Left ventricle myocardium superior (tissue), 1 donor: ENCODE measurements at regions not wholly inside any gene's neighbourhood (a gene's known extent, or its start where the extent isn't known, plus 50 kb on each side); places are given as distances from the start of the nearest gene placed in this dataset.

Source experiments
- ATAC-seq: fragments of 200-7000 bp; cut with Tn5 transposase; one replicate; pipeline ENCODE4 v1.9.1; 2020; ENCODE audit warnings: mild to moderate bottlenecking, moderate library complexity
- DNase-seq: peaks from one replicate; pipeline ENCODE4 v3.0.0-alpha.2; 2020
- intact Hi-C: fragments of 100-400 bp; cut with micrococcal nuclease; formaldehyde crosslinking; loops from one replicate; pipeline ENCODE4 v1.11.0; 2022
- donor health status: DM: no; HTN: yes; CAD: no; lungs with severe emphysema.

GRCh38 chr6:92371211-92372208 is 1047.8 kb downstream of the EPHA7 start:
- no peak for DNase-seq
- intact Hi-C loops = no loop called here
- ATAC-seq = no peak

GRCh38 chr6:92369309-92369708 is 1050.0 kb downstream of the EPHA7 start:
- intact Hi-C loops = no loop called here
- no peak for ATAC-seq
- DNase-seq = no peak

- DNase-seq (no peak), ATAC-seq (no peak)
- intact Hi-C loops = no loop called here
These were observed 1054.3 kb downstream of the EPHA7 start for GRCh38 chr6:92364948-92365541.

- no peak for ATAC-seq
- no peak for DNase-seq
- intact Hi-C loops = no loop called here
These were observed 1056.2 kb downstream of the EPHA7 start for GRCh38 chr6:92363111-92363510.

- intact Hi-C loops = no loop called here
- no peak for DNase-seq
- no peak for ATAC-seq
These were observed 1057.0 kb downstream of the EPHA7 start for GRCh38 chr6:92362404-92362803.

GRCh38 chr6:92361990-92362389 is 1057.4 kb downstream of the EPHA7 start:
- intact Hi-C loops = no loop called here
- DNase-seq = no peak
- no peak for ATAC-seq

GRCh38 chr6:92354270-92354829 is 1065.0 kb downstream of the EPHA7 start:
- ATAC-seq = no peak
- intact Hi-C loops = no loop called here
- DNase-seq = no peak

- no peak for ATAC-seq
- no peak for DNase-seq
These were observed 1067.2 kb downstream of the EPHA7 start for GRCh38 chr6:92352130-92352529.

GRCh38 chr6:92341201-92341600 is 1078.2 kb downstream of the EPHA7 start:
- ATAC-seq (no peak), DNase-seq (no peak)
- intact Hi-C loops = no loop called here

More at GRCh38 chr6:92352130-92352529, 1067.2 kb downstream of the EPHA7 start:
- intact Hi-C loops = no loop called here

- DNase-seq (no peak), ATAC-seq (no peak)
- intact Hi-C loops = no loop called here
These were observed 1079.3 kb downstream of the EPHA7 start for GRCh38 chr6:92339936-92340640.

GRCh38 chr6:92337571-92337970 is 1081.8 kb downstream of the EPHA7 start:
- no peak for DNase-seq
- no peak for ATAC-seq
- intact Hi-C loops = no loop called here

- ATAC-seq = no peak
- intact Hi-C loops = no loop called here
These were observed 1090.0 kb downstream of the EPHA7 start for GRCh38 chr6:92329208-92329847.

GRCh38 chr6:92315312-92315711 is 1104.0 kb downstream of the EPHA7 start:
- DNase-seq = no peak
- ATAC-seq = no peak
- intact Hi-C loops = no loop called here

More at GRCh38 chr6:92329208-92329847, 1090.0 kb downstream of the EPHA7 start:
- DNase-seq = no peak

GRCh38 chr6:92297101-92297500 is 1122.3 kb downstream of the EPHA7 start:
- no peak for DNase-seq
- intact Hi-C loops = no loop called here
- ATAC-seq = no peak

- DNase-seq (no peak), ATAC-seq (no peak)
- intact Hi-C loops = no loop called here
These were observed 1127.3 kb downstream of the EPHA7 start for GRCh38 chr6:92292067-92292466.

- DNase-seq = no peak
- ATAC-seq = no peak
- intact Hi-C loops = no loop called here
These were observed 1129.5 kb downstream of the EPHA7 start for GRCh38 chr6:92289831-92290230.

- no peak for ATAC-seq
- no peak for DNase-seq
- intact Hi-C loops = no loop called here
These were observed 1137.7 kb downstream of the EPHA7 start for GRCh38 chr6:92281571-92282076.

GRCh38 chr6:92275150-92275549 is 1144.2 kb downstream of the EPHA7 start:
- intact Hi-C loops = no loop called here
- DNase-seq (no peak), ATAC-seq (no peak)

- no peak for DNase-seq
- intact Hi-C loops = no loop called here
These were observed 1144.8 kb downstream of the EPHA7 start for GRCh38 chr6:92274588-92274987.

More at GRCh38 chr6:92274588-92274987, 1144.8 kb downstream of the EPHA7 start:
- ATAC-seq = no peak
